ENCODE measurements at regions not wholly inside any gene's neighbourhood (a gene's known extent, or its start where the extent isn't known, plus 50 kb on each side); places are given as distances from the start of the nearest gene placed in this dataset.

DNA sequence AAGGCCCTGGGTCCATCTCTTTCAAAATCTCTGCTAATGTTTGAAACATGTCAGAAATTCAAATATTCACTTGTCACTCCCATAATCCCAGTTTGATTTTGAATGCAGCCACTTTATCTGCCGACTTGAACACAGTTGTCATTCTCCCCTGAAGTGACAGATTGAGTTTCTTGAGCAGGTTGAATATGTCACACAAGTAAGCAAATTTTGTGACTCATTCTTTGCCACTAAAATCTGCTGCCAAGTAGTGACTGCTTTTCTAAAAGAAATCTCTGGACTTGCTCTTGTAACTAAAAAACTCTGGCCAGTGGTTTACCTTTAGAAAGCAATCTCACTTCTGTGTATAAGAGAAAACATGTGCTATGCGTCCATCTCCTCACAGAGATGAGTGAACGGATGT lies 357.1 kb downstream of the LMO7 start:
- TF ChIP-seq, protein P1, sequence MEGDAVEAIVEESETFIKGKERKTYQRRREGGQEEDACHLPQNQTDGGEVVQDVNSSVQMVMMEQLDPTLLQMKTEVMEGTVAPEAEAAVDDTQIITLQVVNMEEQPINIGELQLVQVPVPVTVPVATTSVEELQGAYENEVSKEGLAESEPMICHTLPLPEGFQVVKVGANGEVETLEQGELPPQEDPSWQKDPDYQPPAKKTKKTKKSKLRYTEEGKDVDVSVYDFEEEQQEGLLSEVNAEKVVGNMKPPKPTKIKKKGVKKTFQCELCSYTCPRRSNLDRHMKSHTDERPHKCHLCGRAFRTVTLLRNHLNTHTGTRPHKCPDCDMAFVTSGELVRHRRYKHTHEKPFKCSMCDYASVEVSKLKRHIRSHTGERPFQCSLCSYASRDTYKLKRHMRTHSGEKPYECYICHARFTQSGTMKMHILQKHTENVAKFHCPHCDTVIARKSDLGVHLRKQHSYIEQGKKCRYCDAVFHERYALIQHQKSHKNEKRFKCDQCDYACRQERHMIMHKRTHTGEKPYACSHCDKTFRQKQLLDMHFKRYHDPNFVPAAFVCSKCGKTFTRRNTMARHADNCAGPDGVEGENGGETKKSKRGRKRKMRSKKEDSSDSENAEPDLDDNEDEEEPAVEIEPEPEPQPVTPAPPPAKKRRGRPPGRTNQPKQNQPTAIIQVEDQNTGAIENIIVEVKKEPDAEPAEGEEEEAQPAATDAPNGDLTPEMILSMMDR (IDR thresholded peaks at IDR 0.05; ENCODE audit: low read length) = no peak
- TF ChIP-seq EZH2 (optimal IDR thresholded peaks at IDR 0.05; ENCODE audit: low read depth, low read length) (no peak), EZH2phosphoT487 (IDR thresholded peaks at IDR 0.05; ENCODE audit: low read length) (no peak)

Measured in MM.1S (cell line).